ENCODE measurements at regions not wholly inside any gene's neighbourhood (a gene's known extent, or its start where the extent isn't known, plus 50 kb on each side); places are given as distances from the start of the nearest gene placed in this dataset.

DNA sequence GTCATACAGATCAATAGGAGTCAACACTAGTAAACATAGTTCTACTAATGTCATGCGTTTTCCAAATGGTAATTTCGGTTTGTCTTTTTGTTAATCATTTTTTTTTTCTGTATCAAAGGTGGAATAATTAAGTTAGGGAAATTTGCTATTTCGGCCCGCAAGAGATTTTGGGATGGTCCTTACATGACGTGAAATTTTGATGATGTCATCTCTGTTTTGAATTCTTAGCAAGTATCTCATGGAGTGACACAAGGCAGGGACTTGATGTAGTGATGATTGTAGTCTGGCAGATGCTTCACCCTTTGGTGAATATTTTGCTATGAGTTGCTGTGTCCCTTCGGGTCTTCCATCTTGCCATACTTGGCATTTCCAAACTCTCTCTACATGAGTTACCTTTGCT is 608.0 kb downstream of the BCKDHB start:
- Mint-ChIP-seq H3K27ac (no peak overlapping the region), H3K9me3 (0 out of 3 replicates have a peak, but pooled peaks cover 4% of the 10 kb centered on the region), H3K4me3 (no peak overlapping the region), H3K4me1 (no peaks in the 10 kb centered on the region), H3K27me3 (ENCODE audit: insufficient read depth, low read depth, poor library complexity) (peaks cover 2% of the 10 kb centered on the region), H3K36me3 (ENCODE audit: low read depth) (no peaks in the 10 kb centered on the region)
- no peak for ATAC-seq
- H3K9me2 ChIP-seq (ENCODE audit: insufficient read depth), result no peaks in the 10 kb centered on the region
- H3K4me2 ChIP-seq, result no peak overlapping the region
- TF ChIP-seq CREB1 (CRISPR knock-in tag; IDR thresholded peaks at IDR 0.05; ENCODE audit: low read depth) (no peak), POLR2AphosphoS5 (IDR thresholded peaks at IDR 0.05; ENCODE audit: low read depth) (no peak), NANOG (IDR thresholded peaks at IDR 0.05; ENCODE audit: borderline replicate concordance) (no peak), ZNF462 (CRISPR knock-in tag; IDR thresholded peaks at IDR 0.05) (no peak), EZH2phosphoT487 (IDR thresholded peaks at IDR 0.05; ENCODE audit: unreplicated experiment) (no peak), STAT1 (IDR thresholded peaks at IDR 0.05; ENCODE audit: unreplicated experiment) (no peak)
- TF ChIP-seq, protein P1, sequence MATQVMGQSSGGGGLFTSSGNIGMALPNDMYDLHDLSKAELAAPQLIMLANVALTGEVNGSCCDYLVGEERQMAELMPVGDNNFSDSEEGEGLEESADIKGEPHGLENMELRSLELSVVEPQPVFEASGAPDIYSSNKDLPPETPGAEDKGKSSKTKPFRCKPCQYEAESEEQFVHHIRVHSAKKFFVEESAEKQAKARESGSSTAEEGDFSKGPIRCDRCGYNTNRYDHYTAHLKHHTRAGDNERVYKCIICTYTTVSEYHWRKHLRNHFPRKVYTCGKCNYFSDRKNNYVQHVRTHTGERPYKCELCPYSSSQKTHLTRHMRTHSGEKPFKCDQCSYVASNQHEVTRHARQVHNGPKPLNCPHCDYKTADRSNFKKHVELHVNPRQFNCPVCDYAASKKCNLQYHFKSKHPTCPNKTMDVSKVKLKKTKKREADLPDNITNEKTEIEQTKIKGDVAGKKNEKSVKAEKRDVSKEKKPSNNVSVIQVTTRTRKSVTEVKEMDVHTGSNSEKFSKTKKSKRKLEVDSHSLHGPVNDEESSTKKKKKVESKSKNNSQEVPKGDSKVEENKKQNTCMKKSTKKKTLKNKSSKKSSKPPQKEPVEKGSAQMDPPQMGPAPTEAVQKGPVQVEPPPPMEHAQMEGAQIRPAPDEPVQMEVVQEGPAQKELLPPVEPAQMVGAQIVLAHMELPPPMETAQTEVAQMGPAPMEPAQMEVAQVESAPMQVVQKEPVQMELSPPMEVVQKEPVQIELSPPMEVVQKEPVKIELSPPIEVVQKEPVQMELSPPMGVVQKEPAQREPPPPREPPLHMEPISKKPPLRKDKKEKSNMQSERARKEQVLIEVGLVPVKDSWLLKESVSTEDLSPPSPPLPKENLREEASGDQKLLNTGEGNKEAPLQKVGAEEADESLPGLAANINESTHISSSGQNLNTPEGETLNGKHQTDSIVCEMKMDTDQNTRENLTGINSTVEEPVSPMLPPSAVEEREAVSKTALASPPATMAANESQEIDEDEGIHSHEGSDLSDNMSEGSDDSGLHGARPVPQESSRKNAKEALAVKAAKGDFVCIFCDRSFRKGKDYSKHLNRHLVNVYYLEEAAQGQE (IDR thresholded peaks at IDR 0.05; ENCODE audit: unreplicated experiment), result no peak
- TF ChIP-seq, protein P2, sequence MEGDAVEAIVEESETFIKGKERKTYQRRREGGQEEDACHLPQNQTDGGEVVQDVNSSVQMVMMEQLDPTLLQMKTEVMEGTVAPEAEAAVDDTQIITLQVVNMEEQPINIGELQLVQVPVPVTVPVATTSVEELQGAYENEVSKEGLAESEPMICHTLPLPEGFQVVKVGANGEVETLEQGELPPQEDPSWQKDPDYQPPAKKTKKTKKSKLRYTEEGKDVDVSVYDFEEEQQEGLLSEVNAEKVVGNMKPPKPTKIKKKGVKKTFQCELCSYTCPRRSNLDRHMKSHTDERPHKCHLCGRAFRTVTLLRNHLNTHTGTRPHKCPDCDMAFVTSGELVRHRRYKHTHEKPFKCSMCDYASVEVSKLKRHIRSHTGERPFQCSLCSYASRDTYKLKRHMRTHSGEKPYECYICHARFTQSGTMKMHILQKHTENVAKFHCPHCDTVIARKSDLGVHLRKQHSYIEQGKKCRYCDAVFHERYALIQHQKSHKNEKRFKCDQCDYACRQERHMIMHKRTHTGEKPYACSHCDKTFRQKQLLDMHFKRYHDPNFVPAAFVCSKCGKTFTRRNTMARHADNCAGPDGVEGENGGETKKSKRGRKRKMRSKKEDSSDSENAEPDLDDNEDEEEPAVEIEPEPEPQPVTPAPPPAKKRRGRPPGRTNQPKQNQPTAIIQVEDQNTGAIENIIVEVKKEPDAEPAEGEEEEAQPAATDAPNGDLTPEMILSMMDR (conservative IDR thresholded peaks at IDR 0.05; ENCODE audit: low read depth in 2 of 2), result no peak
- TF ChIP-seq, protein P3, sequence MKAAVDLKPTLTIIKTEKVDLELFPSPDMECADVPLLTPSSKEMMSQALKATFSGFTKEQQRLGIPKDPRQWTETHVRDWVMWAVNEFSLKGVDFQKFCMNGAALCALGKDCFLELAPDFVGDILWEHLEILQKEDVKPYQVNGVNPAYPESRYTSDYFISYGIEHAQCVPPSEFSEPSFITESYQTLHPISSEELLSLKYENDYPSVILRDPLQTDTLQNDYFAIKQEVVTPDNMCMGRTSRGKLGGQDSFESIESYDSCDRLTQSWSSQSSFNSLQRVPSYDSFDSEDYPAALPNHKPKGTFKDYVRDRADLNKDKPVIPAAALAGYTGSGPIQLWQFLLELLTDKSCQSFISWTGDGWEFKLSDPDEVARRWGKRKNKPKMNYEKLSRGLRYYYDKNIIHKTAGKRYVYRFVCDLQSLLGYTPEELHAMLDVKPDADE (IDR thresholded peaks at IDR 0.05), result no peak
- no peaks in the 10 kb centered on the region for H3K27me3 ChIP-seq (ENCODE audit: insufficient read depth)
- H2AFZ ChIP-seq, result no peak overlapping the region
- no peak overlapping the region for H3K27ac ChIP-seq (ENCODE audit: low read depth)
- H3F3A ChIP-seq (replicated peaks; ENCODE audit: low read depth), result no peaks in the 10 kb centered on the region
- no peaks in the 10 kb centered on the region for H3K79me2 ChIP-seq (replicated peaks; ENCODE audit: insufficient read depth)
- no peak for DNase-seq (ENCODE audit: low spot score)
- no peaks in the 10 kb centered on the region for H4K20me1 ChIP-seq (replicated peaks; ENCODE audit: insufficient read depth)
- no peak overlapping the region for H3K4me3 ChIP-seq
- no peaks in the 10 kb centered on the region for H3K4me1 ChIP-seq (ENCODE audit: insufficient read depth)
- H3K36me3 ChIP-seq (ENCODE audit: insufficient read depth), result no peaks in the 10 kb centered on the region

Data from GM23338 (cell line).